NCI-H2107 (cell line): ENCODE measurements at regions not wholly inside any gene's neighbourhood (a gene's known extent, or its start where the extent isn't known, plus 50 kb on each side); places are given as distances from the start of the nearest gene placed in this dataset.

ENCODE experiments used
- DNase-seq: peaks from one replicate; lab custom pipeline; 2025; lab: John Stamatoyannopoulos, UW

- DNase-seq = no peak
These were observed 536.9 kb upstream of the ZNF608 start for GRCh38 chr5:125283372-125283771.

- no peak for DNase-seq
These were observed 539.8 kb upstream of the ZNF608 start for GRCh38 chr5:125286271-125286670.

GRCh38 chr5:125289606-125290005, 543.2 kb upstream of the ZNF608 start:
- DNase-seq = no peak

- DNase-seq = no peak
These were observed 544.5 kb upstream of the ZNF608 start for GRCh38 chr5:125290935-125291334.

- DNase-seq = no peak
These were observed 545.0 kb upstream of the ZNF608 start for GRCh38 chr5:125291447-125291846.

- DNase-seq = no peak
These were observed 546.8 kb upstream of the ZNF608 start for GRCh38 chr5:125293223-125293622.

GRCh38 chr5:125293726-125294125, 547.3 kb upstream of the ZNF608 start:
- DNase-seq = no peak

GRCh38 chr5:125294844-125295243, 548.4 kb upstream of the ZNF608 start:
- DNase-seq = no peak

- no peak for DNase-seq
These were observed 549.0 kb upstream of the ZNF608 start for GRCh38 chr5:125295405-125295872.

GRCh38 chr5:125298258-125298657, 551.8 kb upstream of the ZNF608 start:
- DNase-seq = no peak

- DNase-seq = no peak
These were observed 552.4 kb upstream of the ZNF608 start for GRCh38 chr5:125298746-125299379.

GRCh38 chr5:125301711-125302110, 555.3 kb upstream of the ZNF608 start:
- no peak for DNase-seq

- no peak for DNase-seq
These were observed 556.1 kb upstream of the ZNF608 start for GRCh38 chr5:125302577-125302976.

- no peak for DNase-seq
These were observed 560.3 kb upstream of the ZNF608 start for GRCh38 chr5:125306741-125307140.

- DNase-seq = no peak
These were observed 564.3 kb upstream of the ZNF608 start for GRCh38 chr5:125310749-125311148.

- DNase-seq = no peak
These were observed 565.3 kb upstream of the ZNF608 start for GRCh38 chr5:125311743-125312142.

GRCh38 chr5:125313555-125313954, 567.1 kb upstream of the ZNF608 start:
- DNase-seq = no peak

GRCh38 chr5:125315306-125315705, 568.9 kb upstream of the ZNF608 start:
- no peak for DNase-seq

GRCh38 chr5:125316391-125316790, 570.0 kb upstream of the ZNF608 start:
- DNase-seq = no peak

- no peak for DNase-seq
These were observed 570.6 kb upstream of the ZNF608 start for GRCh38 chr5:125316915-125317535.

- DNase-seq = no peak
These were observed 571.1 kb upstream of the ZNF608 start for GRCh38 chr5:125317536-125317995.

GRCh38 chr5:125321654-125322053, 575.2 kb upstream of the ZNF608 start:
- DNase-seq = no peak

- no peak for DNase-seq
These were observed 577.2 kb upstream of the ZNF608 start for GRCh38 chr5:125323613-125324012.
